DND-41 (cell line): ENCODE measurements at regions not wholly inside any gene's neighbourhood (a gene's known extent, or its start where the extent isn't known, plus 50 kb on each side); places are given as distances from the start of the nearest gene placed in this dataset.

Experiments used
- ATAC-seq: fragments of 200-7000 bp; cut with Tn5 transposase; 3 replicates; pipeline ENCODE4 v1.9.1; 2021; ENCODE audit warnings: low read depth; ENCODE audit not compliant: insufficient read depth
- DNase-seq: peaks from one replicate; pipeline ENCODE4 v3.0.0-alpha.2; 2020
- H2AFZ ChIP-seq: 2 replicates; pipeline ENCODE4 v1.6.0; 2012; ENCODE audit warnings: low read depth, low read length
- H3K27ac ChIP-seq: 2 replicates; pipeline ENCODE4 v1.5.1; 2012; ENCODE audit warnings: low read length, inconsistent platforms
- H3K27me3 ChIP-seq: fragments of 200-600 bp; sonication (generic); 2 replicates; pipeline ENCODE4 v1.6.0; 2012; ENCODE audit warnings: low read length, mild to moderate bottlenecking, inconsistent platforms; ENCODE audit not compliant: insufficient read depth, poor library complexity
- H3K36me3 ChIP-seq: 2 replicates; pipeline ENCODE4 v1.5.1; 2012; ENCODE audit warnings: low read length, inconsistent platforms; ENCODE audit not compliant: insufficient read depth
- H3K4me1 ChIP-seq: 2 replicates; pipeline ENCODE4 v1.5.1; 2012; ENCODE audit warnings: mild to moderate bottlenecking, low read length; ENCODE audit not compliant: insufficient read depth
- H3K4me2 ChIP-seq: 2 replicates; pipeline ENCODE4 v1.6.0; 2012; ENCODE audit warnings: mild to moderate bottlenecking, moderate library complexity, low read length, inconsistent platforms; ENCODE audit not compliant: insufficient read depth
- H3K4me3 ChIP-seq, 2 experiments: fragments of 200-600 bp in 1 of 2; shearing (Covaris generic) in 1 of 2; 2 replicates each; pipeline ENCODE4 v1.5.1; 2012 to 2016; ENCODE audit warnings: inconsistent platforms in 2 of 2, low read length in 2 of 2, mild to moderate bottlenecking in 2 of 2, low read depth in 1 of 2, moderate library complexity in 1 of 2
- H3K79me2 ChIP-seq: 2 replicates; pipeline ENCODE4 v1.6.0; 2012; ENCODE audit warnings: low read length, inconsistent platforms; ENCODE audit not compliant: insufficient read depth
- H3K9ac ChIP-seq: 2 replicates; pipeline ENCODE4 v1.6.0; 2012; ENCODE audit warnings: low read depth, mild to moderate bottlenecking, inconsistent platforms, low read length, moderate library complexity
- H3K9me3 ChIP-seq: 2 replicates; pipeline ENCODE4 v1.5.1; 2012; ENCODE audit warnings: low read length, moderate library complexity, mild to moderate bottlenecking, inconsistent platforms; ENCODE audit not compliant: insufficient read depth, severe bottlenecking
- H4K20me1 ChIP-seq: 2 replicates; pipeline ENCODE4 v1.6.0; 2012; ENCODE audit warnings: low read length; ENCODE audit not compliant: insufficient read depth
- CTCF ChIP-seq: IDR thresholded peaks from 2 replicates; pipeline ENCODE4 v1.5.1; 2012; ENCODE audit warnings: borderline replicate concordance, low read length, moderate library complexity, mild to moderate bottlenecking; ENCODE audit not compliant: poor library complexity, severe bottlenecking; ENCODE audit errors: extremely low read depth
- EZH2 ChIP-seq: IDR thresholded peaks from 3 replicates; pipeline ENCODE4 v1.6.1; 2012; ENCODE audit warnings: borderline replicate concordance, low read depth, mild to moderate bottlenecking, moderate library complexity, low read length, inconsistent platforms; ENCODE audit not compliant: severe bottlenecking

- Histone ChIP-seq H2AFZ (no peak overlapping the region), H4K20me1 (no peaks in the 10 kb centered on the region)
- no peak for DNase-seq
Measured at GRCh38 chr2:136045835-136046570, 60.6 kb upstream of the DARS1 start.

GRCh38 chr2:136045344-136045743 is 59.9 kb upstream of the DARS1 start:
- Histone ChIP-seq H3K4me2 (no peak overlapping the region), H2AFZ (no peak overlapping the region), H3K4me3 (no peak overlapping the region), H4K20me1 (no peaks in the 10 kb centered on the region), H3K79me2 (no peaks in the 10 kb centered on the region), H3K36me3 (no peaks in the 10 kb centered on the region), H3K4me1 (no peaks in the 10 kb centered on the region), H3K27ac (no peak overlapping the region), H3K9me3 (no peaks in the 10 kb centered on the region), H3K27me3 (no peaks in the 10 kb centered on the region), H3K9ac (no peak overlapping the region)
- TF ChIP-seq EZH2 (no peak), CTCF (no peak)
- ATAC-seq (no peak), DNase-seq (no peak)

More at GRCh38 chr2:136045835-136046570, 60.6 kb upstream of the DARS1 start:
- no peak for ATAC-seq
- Histone ChIP-seq H3K27me3 (no peaks in the 10 kb centered on the region), H3K9ac (no peak overlapping the region), H3K79me2 (no peaks in the 10 kb centered on the region), H3K4me1 (peaks cover 4% of the 10 kb centered on the region), H3K9me3 (no peaks in the 10 kb centered on the region), H3K36me3 (no peaks in the 10 kb centered on the region), H3K4me3 (no peak overlapping the region), H3K4me2 (no peak overlapping the region), H3K27ac (no peak overlapping the region)
- TF ChIP-seq CTCF (no peak), EZH2 (no peak)
